Lung (tissue), 11 donors: ENCODE measurements at regions not wholly inside any gene's neighbourhood (a gene's known extent, or its start where the extent isn't known, plus 50 kb on each side); places are given as distances from the start of the nearest gene placed in this dataset.
A peak's percentile ranks its signal among the peaks of the same experiment; 100 is the strongest.

Experiments
- ATAC-seq: fragments of 200-7000 bp; cut with Tn5 transposase; one replicate; pipeline ENCODE4 v1.9.1; 2020; ENCODE audit warnings: moderate number of reproducible peaks; ENCODE audit not compliant: insufficient read depth, low FRiP score
- DNase-seq, 3 donors: peaks; one replicate each; pipeline ENCODE4 v3.0.0-alpha.2; 2013 to 2017
- H3K27ac ChIP-seq, 2 donors: one replicate each; pipeline ENCODE4 v1.5.1; 2013; ENCODE audit warnings: mild to moderate bottlenecking in 2 of 2, moderate library complexity in 2 of 2, control low read depth in 1 of 2, inconsistent platforms in 1 of 2, low read depth in 1 of 2, low read length in 1 of 2
- H3K27me3 ChIP-seq, 3 donors: one replicate each; pipeline ENCODE4 v1.5.1; 2013; ENCODE audit warnings: low read length in 2 of 3; ENCODE audit not compliant: control insufficient read depth in 3 of 3, insufficient read depth in 3 of 3
- H3K36me3 ChIP-seq, 4 donors: one replicate each; pipeline ENCODE4 v1.5.1; 2013; ENCODE audit warnings: low read length in 4 of 4, mild to moderate bottlenecking in 1 of 4, moderate library complexity in 1 of 4; ENCODE audit not compliant: control insufficient read depth in 4 of 4, insufficient read depth in 4 of 4
- H3K4me1 ChIP-seq, 5 donors: one replicate each; pipeline ENCODE4 v1.5.1; 2013; ENCODE audit warnings: low read length in 5 of 5, mild to moderate bottlenecking in 2 of 5, moderate library complexity in 1 of 5; ENCODE audit not compliant: control insufficient read depth in 5 of 5, insufficient read depth in 5 of 5
- H3K4me3 ChIP-seq: one replicate; pipeline ENCODE4 v1.5.1; 2013; ENCODE audit warnings: mild to moderate bottlenecking, control low read depth, moderate library complexity
- H3K9ac ChIP-seq, 2 donors: one replicate each; pipeline ENCODE4 v1.5.1; 2013; ENCODE audit warnings: low read length in 2 of 2, control low read depth in 1 of 2; ENCODE audit not compliant: insufficient read depth in 1 of 2
- H3K9me3 ChIP-seq, 4 donors: one replicate each; pipeline ENCODE4 v1.5.1; 2013; ENCODE audit warnings: low read length in 3 of 4, mild to moderate bottlenecking in 1 of 4, moderate library complexity in 1 of 4; ENCODE audit not compliant: control insufficient read depth in 4 of 4, insufficient read depth in 3 of 4
- WGBS, 2 donors: extraction: QIAGEN DNeasy Blood & Tissue Kit; methylation state at CpG; one replicate each; pipeline ENCODE4 v1.1.7; 2013; 5-methylcytosine and 5-hydroxymethylcytosine counted together
- TF ChIP-seq, protein P1 (sequence below): IDR thresholded peaks from 2 replicates; pipeline ENCODE4 v1.5.1; 2012; ENCODE audit warnings: mild to moderate bottlenecking; ENCODE audit errors: control extremely low read depth, extremely low read depth
- donor health status: control.
- donor health status: control.
- donor health status: Bipolar disorder and iron deficiency.
- donor health status: healthy.
- donor health status: DM: yes; HTN: yes; CAD: no.

DNA sequence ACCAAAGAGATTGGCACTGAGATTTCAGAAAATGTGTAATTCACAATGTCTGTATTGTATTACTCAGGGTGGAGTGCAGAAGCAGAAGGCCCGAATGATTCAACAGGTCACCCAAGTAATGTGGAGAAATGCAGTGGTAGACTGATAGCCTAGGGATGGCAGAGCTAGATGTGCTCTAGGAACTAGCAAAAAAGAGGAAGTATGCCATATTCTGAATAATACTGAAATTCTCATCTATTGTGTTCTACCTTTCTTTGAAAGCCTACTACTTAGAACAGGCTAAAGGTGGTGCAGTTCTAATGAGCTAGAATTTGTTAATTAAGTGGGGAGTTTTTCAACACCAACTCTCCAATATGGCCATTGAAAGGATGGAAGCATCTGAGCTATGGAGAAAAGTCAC is 1449.8 kb upstream of the MIR17HG start:
- H3K36me3 ChIP-seq = no peaks in the 10 kb centered on the region
- ATAC-seq = no peak
- H3K27me3 ChIP-seq = no peaks in the 10 kb centered on the region
- no peak overlapping the region for H3K9ac ChIP-seq
- H3K27ac ChIP-seq = no peak overlapping the region
- no peaks in the 10 kb centered on the region for H3K9me3 ChIP-seq
- DNase-seq = no peak
- no peak overlapping the region for H3K4me3 ChIP-seq
- WGBS, 2 donors = 87 to 93% methylated on average over 1 of the region's 1 CpG
- no peaks in the 10 kb centered on the region for H3K4me1 ChIP-seq
- TF ChIP-seq, protein P1, sequence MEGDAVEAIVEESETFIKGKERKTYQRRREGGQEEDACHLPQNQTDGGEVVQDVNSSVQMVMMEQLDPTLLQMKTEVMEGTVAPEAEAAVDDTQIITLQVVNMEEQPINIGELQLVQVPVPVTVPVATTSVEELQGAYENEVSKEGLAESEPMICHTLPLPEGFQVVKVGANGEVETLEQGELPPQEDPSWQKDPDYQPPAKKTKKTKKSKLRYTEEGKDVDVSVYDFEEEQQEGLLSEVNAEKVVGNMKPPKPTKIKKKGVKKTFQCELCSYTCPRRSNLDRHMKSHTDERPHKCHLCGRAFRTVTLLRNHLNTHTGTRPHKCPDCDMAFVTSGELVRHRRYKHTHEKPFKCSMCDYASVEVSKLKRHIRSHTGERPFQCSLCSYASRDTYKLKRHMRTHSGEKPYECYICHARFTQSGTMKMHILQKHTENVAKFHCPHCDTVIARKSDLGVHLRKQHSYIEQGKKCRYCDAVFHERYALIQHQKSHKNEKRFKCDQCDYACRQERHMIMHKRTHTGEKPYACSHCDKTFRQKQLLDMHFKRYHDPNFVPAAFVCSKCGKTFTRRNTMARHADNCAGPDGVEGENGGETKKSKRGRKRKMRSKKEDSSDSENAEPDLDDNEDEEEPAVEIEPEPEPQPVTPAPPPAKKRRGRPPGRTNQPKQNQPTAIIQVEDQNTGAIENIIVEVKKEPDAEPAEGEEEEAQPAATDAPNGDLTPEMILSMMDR = no peak

DNA sequence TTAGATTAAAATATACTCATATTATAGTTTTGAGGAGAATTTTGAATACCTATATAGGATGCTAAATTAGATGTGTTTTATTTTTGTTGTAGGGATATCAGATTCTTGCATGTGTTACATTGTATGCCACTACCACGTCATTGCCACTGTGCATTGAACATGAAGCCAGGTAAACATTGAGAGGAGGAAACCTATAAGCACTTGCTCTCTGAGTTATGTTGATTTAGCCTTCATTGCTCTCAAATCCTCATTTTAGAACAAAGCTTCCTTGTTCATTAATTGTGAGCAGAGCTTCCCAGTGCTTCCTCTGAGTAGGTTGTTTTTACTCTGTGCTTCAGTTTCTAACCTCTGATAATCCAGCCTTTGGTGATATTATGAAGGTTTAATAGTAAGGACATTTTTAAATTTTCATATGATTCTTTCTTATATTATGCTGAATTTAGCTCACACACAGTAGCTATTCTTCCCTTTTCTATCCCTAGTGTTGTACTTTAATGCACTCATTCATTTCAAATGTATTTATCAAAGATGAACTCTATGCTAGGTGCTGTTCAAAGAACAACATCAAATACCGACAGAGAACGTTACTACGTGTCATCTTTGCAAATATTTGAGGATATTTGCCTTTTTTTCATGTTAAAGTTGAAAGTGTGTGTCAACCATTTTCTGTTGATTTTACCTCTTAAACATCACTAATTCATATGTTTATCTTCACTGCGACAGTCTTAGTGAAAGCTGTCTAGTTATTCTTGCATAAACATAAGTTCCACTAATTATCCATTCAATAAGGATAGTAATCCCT is 1448.0 kb upstream of the MIR17HG start:
- no peaks in the 10 kb centered on the region for H3K4me1 ChIP-seq
- DNase-seq = peak in 1 of 3 donors; percentile 11
- ATAC-seq = no peak
- no peak overlapping the region for H3K27ac ChIP-seq
- H3K27me3 ChIP-seq = no peaks in the 10 kb centered on the region
- TF ChIP-seq, protein P1 = no peak
- H3K36me3 ChIP-seq = no peaks in the 10 kb centered on the region
- no peak overlapping the region for H3K4me3 ChIP-seq
- H3K9ac ChIP-seq = no peak overlapping the region
- WGBS, 2 donors = 79 to 88% methylated on average over 5 of the region's 5 CpGs
- no peaks in the 10 kb centered on the region for H3K9me3 ChIP-seq

DNA sequence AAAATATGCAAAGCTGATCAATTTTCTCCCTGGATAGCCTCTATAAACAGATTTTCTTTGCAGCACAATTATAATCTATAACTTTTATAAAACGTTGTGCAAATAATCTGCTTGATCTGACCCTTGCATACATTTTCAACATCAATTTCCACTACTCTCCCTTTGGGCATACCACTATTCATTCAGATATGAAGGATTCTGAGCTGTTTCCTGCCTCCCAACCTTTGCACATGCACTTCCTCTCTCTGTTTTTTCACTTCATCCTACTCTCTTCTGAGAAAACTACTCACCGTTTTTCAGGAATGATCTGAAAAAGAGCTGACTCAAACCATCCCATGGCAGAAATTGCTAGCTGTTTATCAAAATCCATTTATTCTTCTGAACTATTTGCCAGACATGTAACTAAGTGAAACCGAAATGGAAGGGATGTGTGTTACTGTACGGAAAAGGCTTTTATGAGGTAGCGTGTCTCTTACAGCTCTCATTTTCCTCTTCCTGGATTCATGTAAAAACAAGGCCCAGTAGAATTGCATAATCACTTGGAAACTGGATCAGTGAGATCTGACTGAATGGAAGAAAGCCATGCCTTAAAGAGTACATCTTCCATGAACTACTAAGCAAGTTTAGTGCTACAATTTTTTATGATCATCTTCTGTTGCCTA is 1447.3 kb upstream of the MIR17HG start:
- DNase-seq (peak in 2 of 3 donors; percentile 23 to 53), ATAC-seq (no peak)
- Histone ChIP-seq H3K9ac (no peak overlapping the region), H3K27me3 (no peaks in the 10 kb centered on the region), H3K4me1 (no peaks in the 10 kb centered on the region), H3K27ac (no peak overlapping the region), H3K36me3 (no peaks in the 10 kb centered on the region), H3K4me3 (no peak overlapping the region), H3K9me3 (no peaks in the 10 kb centered on the region)
- 65 to 69% methylated on average over 5 of the region's 5 CpGs for WGBS, 2 donors
- TF ChIP-seq, protein P1 = no peak
